CD4-positive, alpha-beta memory T cell (primary cell): ENCODE measurements at regions not wholly inside any gene's neighbourhood (a gene's known extent, or its start where the extent isn't known, plus 50 kb on each side); places are given as distances from the start of the nearest gene placed in this dataset.

Source experiments
- CTCF ChIA-PET: fragments of 350-600 bp; sonication (Branson Sonifier 250); formaldehyde crosslinking; loops from one replicate; lab custom pipeline; 2021; ENCODE audit warnings: inconsistent platforms; ENCODE audit not compliant: partially characterized antibody; lab: Charles Lee
- POLR2A ChIA-PET: fragments of 350-600 bp; sonication (Branson Sonifier 250); formaldehyde crosslinking; loops from one replicate; lab custom pipeline; 2021; ENCODE audit not compliant: partially characterized antibody; lab: Charles Lee
- DNase-seq, 5 donors: peaks; one replicate each; pipeline versions ENCODE4 v3.0.0 to v3.0.0-alpha.2; 2020 to 2022; ENCODE audit warnings: mixed read lengths in 1 of 5
- H3K27ac ChIP-seq: one replicate; pipeline ENCODE4 v1.7.0; 2013; ENCODE audit warnings: low read depth, low read length
- H3K27me3 ChIP-seq: 2 replicates; pipeline ENCODE4 v1.7.0; 2013; ENCODE audit warnings: mild to moderate bottlenecking, low read length, moderate library complexity; ENCODE audit not compliant: insufficient read depth
- H3K36me3 ChIP-seq: 2 replicates; pipeline ENCODE4 v1.7.0; 2013; ENCODE audit warnings: mild to moderate bottlenecking, low read length, moderate library complexity; ENCODE audit not compliant: insufficient read depth
- H3K4me1 ChIP-seq: 2 replicates; pipeline ENCODE4 v1.7.0; 2013; ENCODE audit warnings: mild to moderate bottlenecking, low read length, moderate library complexity; ENCODE audit not compliant: insufficient read depth
- H3K4me3 ChIP-seq, 2 donors: one replicate each; pipeline ENCODE4 v1.7.0; 2013; ENCODE audit warnings: low read length in 2 of 2, mild to moderate bottlenecking in 1 of 2
- H3K9me3 ChIP-seq, 2 donors: one replicate each; pipeline ENCODE4 v1.7.0; 2013; ENCODE audit warnings: low read length in 2 of 2, control low read depth in 1 of 2; ENCODE audit not compliant: control insufficient read depth in 1 of 2
- H3K27ac Mint-ChIP-seq, 7 donors: one replicate each; pipeline ENCODE4 v1.8.0; 2020 to 2021; ENCODE audit warnings: mixed read lengths in 7 of 7, mild to moderate bottlenecking in 6 of 7, inconsistent platforms in 3 of 7, moderate library complexity in 3 of 7
- H3K27me3 Mint-ChIP-seq, 2 donors: one replicate each; pipeline ENCODE4 v1.8.0; 2020 to 2021; ENCODE audit warnings: mixed read lengths in 2 of 2
- H3K36me3 Mint-ChIP-seq, 2 donors: one replicate each; pipeline ENCODE4 v1.8.0; 2020 to 2021; ENCODE audit warnings: mixed read lengths in 2 of 2, inconsistent platforms in 1 of 2, mild to moderate bottlenecking in 1 of 2
- H3K4me1 Mint-ChIP-seq, 4 donors: one replicate each; pipeline ENCODE4 v1.8.0; 2020 to 2021; ENCODE audit warnings: mixed read lengths in 4 of 4, mild to moderate bottlenecking in 1 of 4
- H3K4me3 Mint-ChIP-seq, 8 donors: one replicate each; pipeline ENCODE4 v1.8.0; 2020 to 2021; ENCODE audit warnings: mixed read lengths in 8 of 8, mild to moderate bottlenecking in 7 of 8, moderate library complexity in 6 of 8, inconsistent platforms in 3 of 8
- H3K9me3 Mint-ChIP-seq, 8 donors: one replicate each; pipeline ENCODE4 v1.8.0; 2020 to 2021; ENCODE audit warnings: mixed read lengths in 8 of 8, mild to moderate bottlenecking in 5 of 8, inconsistent platforms in 3 of 8, moderate library complexity in 1 of 8
- intact Hi-C: fragments of 100-400 bp; cut with micrococcal nuclease; formaldehyde crosslinking; loops from one replicate; pipeline ENCODE4 v1.15.1; 2023

- Histone ChIP-seq H3K36me3 (no peaks in the 10 kb centered on the region), H3K27ac (no peak overlapping the region), H3K27me3 (no peaks in the 10 kb centered on the region), H3K9me3 (peaks cover 0 to 8% of the 10 kb centered on the region in 2 donors), H3K4me3 (no peak overlapping the region), H3K4me1 (no peaks in the 10 kb centered on the region)
- Mint-ChIP-seq H3K36me3 (no peaks in the 10 kb centered on the region), H3K4me3 (no peak overlapping the region), H3K27me3 (no peaks in the 10 kb centered on the region), H3K27ac (no peak overlapping the region), H3K9me3 (peaks cover 10 to 24% (median 11%) of the 10 kb centered on the region in 8 donors), H3K4me1 (no peaks in the 10 kb centered on the region)
- intact Hi-C loops, result no loop called here
- CTCF ChIA-PET, result no interaction called here
- no peak for DNase-seq
- POLR2A ChIA-PET, result no interaction called here
Observed at GRCh38 chr9:81058782-81059181, 630.6 kb downstream of the TLE1 start.

DNA sequence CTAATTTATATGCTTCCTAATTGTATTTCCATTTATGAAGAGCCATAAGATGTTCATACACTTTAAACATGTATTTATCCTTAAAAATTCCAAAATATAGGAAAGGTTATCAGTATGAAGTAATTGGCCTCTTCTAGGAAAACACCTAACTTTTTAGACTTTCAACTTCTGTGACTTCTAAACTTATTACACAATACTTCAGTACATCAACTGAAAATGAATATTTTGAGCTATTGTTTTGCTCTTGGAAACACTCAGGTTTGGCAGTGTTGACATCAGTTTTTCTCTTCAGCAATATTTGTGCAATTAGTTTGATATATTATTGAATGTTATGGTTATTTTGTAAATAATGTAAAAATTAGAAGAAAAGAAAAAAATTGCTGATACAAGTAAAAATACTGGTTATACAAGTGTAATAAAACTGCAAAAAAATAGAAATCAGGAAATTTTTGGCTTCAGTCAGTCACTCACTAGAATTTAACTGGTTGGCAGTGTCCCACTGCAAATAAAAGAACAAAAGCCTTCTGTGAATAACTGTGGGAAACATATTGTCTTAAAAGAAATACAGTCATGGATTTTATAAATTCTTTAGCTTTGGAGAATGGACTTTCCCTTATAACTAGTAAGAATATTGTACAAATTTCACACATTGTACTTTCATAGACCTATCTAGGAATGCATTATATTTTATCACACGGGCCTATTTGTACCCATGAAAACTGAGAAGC is 635.9 kb downstream of the TLE1 start:
- Mint-ChIP-seq H3K36me3 (no peaks in the 10 kb centered on the region), H3K9me3 (peaks cover 0 to 13% (median 2%) of the 10 kb centered on the region in 8 donors), H3K4me1 (no peaks in the 10 kb centered on the region), H3K27ac (no peak overlapping the region), H3K4me3 (no peak overlapping the region), H3K27me3 (no peaks in the 10 kb centered on the region)
- CTCF ChIA-PET, result no interaction called here
- POLR2A ChIA-PET, result no interaction called here
- no peak for DNase-seq
- no peaks in the 10 kb centered on the region for H3K36me3 ChIP-seq
- no peaks in the 10 kb centered on the region for H3K4me1 ChIP-seq
- intact Hi-C loops, result loop anchor here (2.0 kb wide), 1 partner anchor 21 kb away; no protein-coding TSS in a partner anchor
- H3K4me3 ChIP-seq, result no peak overlapping the region
- H3K9me3 ChIP-seq, result no peaks in the 10 kb centered on the region
- H3K27me3 ChIP-seq, result no peaks in the 10 kb centered on the region
- H3K27ac ChIP-seq, result no peak overlapping the region

GRCh38 chr9:81052846-81053245 is 636.5 kb downstream of the TLE1 start:
- H3K27ac Mint-ChIP-seq, result no peak overlapping the region
- ChIA-PET CTCF (no interaction called here), POLR2A (no interaction called here)
- no peak for DNase-seq
- Histone ChIP-seq H3K36me3 (no peaks in the 10 kb centered on the region), H3K9me3 (no peaks in the 10 kb centered on the region), H3K27ac (no peak overlapping the region), H3K27me3 (no peaks in the 10 kb centered on the region), H3K4me1 (no peaks in the 10 kb centered on the region), H3K4me3 (no peak overlapping the region)
- H3K9me3 Mint-ChIP-seq, result peaks cover 0 to 15% (median 3%) of the 10 kb centered on the region in 8 donors
- intact Hi-C loops, result no loop called here
- H3K4me1 Mint-ChIP-seq, result no peaks in the 10 kb centered on the region
- H3K27me3 Mint-ChIP-seq, result no peaks in the 10 kb centered on the region
- H3K4me3 Mint-ChIP-seq, result no peak overlapping the region
- no peaks in the 10 kb centered on the region for H3K36me3 Mint-ChIP-seq

DNA sequence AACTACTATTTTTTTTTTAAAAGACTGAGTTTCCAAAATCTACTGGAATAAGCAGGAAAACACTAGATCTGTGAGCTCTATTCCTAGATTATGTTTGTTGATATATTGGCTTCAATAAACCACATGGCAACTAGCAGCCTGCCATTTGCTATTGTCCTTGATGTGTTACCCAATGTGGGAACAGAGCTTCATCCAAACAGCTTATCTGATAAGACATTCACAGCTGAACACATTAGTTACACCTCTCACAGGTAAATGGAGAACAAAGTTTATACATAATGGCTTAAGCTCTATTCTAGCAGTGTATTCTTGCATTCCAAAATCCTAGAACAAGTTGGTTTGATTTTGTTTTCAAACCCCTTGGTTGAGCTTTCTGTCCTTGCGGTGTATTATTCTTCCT is 642.1 kb downstream of the TLE1 start:
- Mint-ChIP-seq H3K4me3 (no peak overlapping the region), H3K4me1 (no peaks in the 10 kb centered on the region), H3K36me3 (no peaks in the 10 kb centered on the region), H3K27me3 (no peaks in the 10 kb centered on the region), H3K9me3 (peaks cover 0 to 10% (median 1%) of the 10 kb centered on the region in 8 donors), H3K27ac (no peak overlapping the region)
- DNase-seq, result no peak
- Histone ChIP-seq H3K27me3 (no peaks in the 10 kb centered on the region), H3K27ac (no peak overlapping the region), H3K4me1 (no peaks in the 10 kb centered on the region), H3K9me3 (no peaks in the 10 kb centered on the region), H3K36me3 (no peaks in the 10 kb centered on the region), H3K4me3 (no peak overlapping the region)
- POLR2A ChIA-PET, result no interaction called here
- intact Hi-C loops, result no loop called here
- CTCF ChIA-PET, result no interaction called here

DNA sequence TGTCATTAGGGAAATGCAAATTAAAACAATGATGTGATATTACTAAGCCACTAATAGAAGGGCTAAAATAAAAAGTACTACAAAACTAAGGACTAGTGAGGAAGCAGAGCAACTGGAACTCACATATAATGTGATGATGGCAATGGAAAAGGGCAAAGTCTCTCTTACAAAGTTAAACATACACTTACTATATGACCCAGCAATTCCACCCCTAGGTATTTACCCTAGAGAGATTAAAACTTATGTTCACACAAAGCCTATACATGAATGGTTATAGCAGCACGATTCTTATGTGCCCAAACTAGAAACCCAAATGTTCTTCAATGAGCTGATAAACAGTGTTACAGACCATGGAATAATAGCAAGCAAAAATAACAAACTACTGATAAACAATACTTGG is 643.7 kb downstream of the TLE1 start:
- H3K27ac ChIP-seq, result no peak overlapping the region
- H3K4me1 ChIP-seq, result no peaks in the 10 kb centered on the region
- no peak for DNase-seq
- Mint-ChIP-seq H3K27ac (no peak overlapping the region), H3K4me3 (no peak overlapping the region), H3K9me3 (peaks cover 0 to 9% (median 0%) of the 10 kb centered on the region in 8 donors), H3K27me3 (no peaks in the 10 kb centered on the region), H3K4me1 (no peaks in the 10 kb centered on the region), H3K36me3 (no peaks in the 10 kb centered on the region)
- ChIA-PET CTCF (no interaction called here), POLR2A (no interaction called here)
- H3K36me3 ChIP-seq, result no peaks in the 10 kb centered on the region
- intact Hi-C loops, result no loop called here
- no peaks in the 10 kb centered on the region for H3K9me3 ChIP-seq
- no peak overlapping the region for H3K4me3 ChIP-seq
- no peaks in the 10 kb centered on the region for H3K27me3 ChIP-seq

DNA sequence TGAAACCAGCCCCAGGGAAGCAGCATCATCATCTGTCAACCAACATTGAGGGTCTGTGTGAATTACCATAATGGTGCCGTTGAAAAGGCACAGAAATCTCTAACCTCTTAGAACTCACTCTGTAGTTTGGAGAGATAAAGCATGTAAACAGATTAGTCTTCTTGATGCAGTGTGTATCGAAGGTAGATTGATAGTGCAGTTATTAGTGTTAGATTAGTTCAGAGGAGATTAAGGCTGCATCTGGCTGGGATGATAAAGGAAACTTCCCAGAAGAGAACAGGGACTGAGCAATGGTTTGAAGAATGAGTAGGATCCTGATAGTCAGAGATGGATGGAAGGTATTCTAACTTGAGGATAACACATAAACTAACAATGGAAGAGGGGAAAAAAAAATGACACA is 651.5 kb downstream of the TLE1 start:
- Mint-ChIP-seq H3K27me3 (no peaks in the 10 kb centered on the region), H3K27ac (no peak overlapping the region), H3K4me3 (no peak overlapping the region), H3K36me3 (no peaks in the 10 kb centered on the region), H3K4me1 (no peaks in the 10 kb centered on the region), H3K9me3 (peaks cover 0 to 12% (median 7%) of the 10 kb centered on the region in 8 donors)
- Histone ChIP-seq H3K27ac (no peak overlapping the region), H3K36me3 (no peaks in the 10 kb centered on the region), H3K4me1 (no peaks in the 10 kb centered on the region), H3K27me3 (no peaks in the 10 kb centered on the region), H3K4me3 (no peak overlapping the region), H3K9me3 (no peaks in the 10 kb centered on the region)
- POLR2A ChIA-PET, result no interaction called here
- intact Hi-C loops, result no loop called here
- DNase-seq, result no peak
- CTCF ChIA-PET, result no interaction called here

DNA sequence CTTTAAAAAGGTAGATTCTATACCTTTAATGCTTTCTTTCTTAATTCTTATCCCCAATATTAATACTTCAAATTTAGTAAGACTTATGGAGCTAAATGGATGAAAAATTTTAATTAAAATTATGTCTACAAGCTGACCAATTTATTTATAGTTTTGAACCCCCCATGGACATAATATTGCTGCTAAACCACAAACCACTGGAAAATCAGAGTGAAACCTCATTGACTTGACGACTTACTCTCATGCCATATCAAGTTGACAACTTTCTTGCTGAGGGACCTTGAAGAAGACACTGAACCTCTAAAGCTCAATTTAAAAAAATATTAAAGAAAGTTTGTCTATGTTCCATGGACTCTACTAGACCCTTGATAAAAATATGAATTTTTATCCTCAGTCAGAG is 653.7 kb downstream of the TLE1 start:
- Histone ChIP-seq H3K9me3 (no peaks in the 10 kb centered on the region), H3K27me3 (no peaks in the 10 kb centered on the region), H3K4me3 (no peak overlapping the region), H3K36me3 (no peaks in the 10 kb centered on the region), H3K27ac (no peak overlapping the region), H3K4me1 (no peaks in the 10 kb centered on the region)
- Mint-ChIP-seq H3K36me3 (no peaks in the 10 kb centered on the region), H3K9me3 (peaks cover 0 to 15% (median 8%) of the 10 kb centered on the region in 8 donors), H3K4me1 (no peaks in the 10 kb centered on the region), H3K4me3 (no peak overlapping the region), H3K27me3 (no peaks in the 10 kb centered on the region), H3K27ac (no peak overlapping the region)
- no peak for DNase-seq
- POLR2A ChIA-PET, result no interaction called here
- intact Hi-C loops, result no loop called here
- CTCF ChIA-PET, result no interaction called here
